SU-DHL-6 (cell line): ENCODE measurements at regions not wholly inside any gene's neighbourhood (a gene's known extent, or its start where the extent isn't known, plus 50 kb on each side); places are given as distances from the start of the nearest gene placed in this dataset.

ENCODE experiments used
- CTCF ChIP-seq: fragments of 200-600 bp; sonication (generic); IDR thresholded peaks from one replicate; pipeline ENCODE4 v1.5.1; 2017; ENCODE audit warnings: antibody characterized with exemption, mild to moderate bottlenecking, low read length, moderate library complexity; ENCODE audit not compliant: insufficient read depth, poor library complexity, severe bottlenecking
- EZH2phosphoT487 ChIP-seq: fragments of 200-600 bp; sonication (generic), shearing (Covaris generic); conservative IDR thresholded peaks from 2 replicates; pipeline ENCODE4 v1.6.1; 2018; ENCODE audit warnings: mild to moderate bottlenecking, antibody characterized with exemption, low read length, moderate library complexity, mixed read lengths

GRCh38 chr16:14362774-14363371, 267.2 kb downstream of the PARN start:
- TF ChIP-seq CTCF (no peak), EZH2phosphoT487 (no peak)
